ENCODE measurements at regions not wholly inside any gene's neighbourhood (a gene's known extent, or its start where the extent isn't known, plus 50 kb on each side); places are given as distances from the start of the nearest gene placed in this dataset.

- H3K27ac Mint-ChIP-seq = no peak overlapping the region
- no peaks in the 10 kb centered on the region for H3K36me3 Mint-ChIP-seq
- peaks cover 6% of the 10 kb centered on the region for H3K4me1 Mint-ChIP-seq (ENCODE audit: unreplicated experiment)
- DNase-seq (ENCODE audit: extremely low spot score, unreplicated experiment) = no peak
- TF ChIP-seq, protein P1, sequence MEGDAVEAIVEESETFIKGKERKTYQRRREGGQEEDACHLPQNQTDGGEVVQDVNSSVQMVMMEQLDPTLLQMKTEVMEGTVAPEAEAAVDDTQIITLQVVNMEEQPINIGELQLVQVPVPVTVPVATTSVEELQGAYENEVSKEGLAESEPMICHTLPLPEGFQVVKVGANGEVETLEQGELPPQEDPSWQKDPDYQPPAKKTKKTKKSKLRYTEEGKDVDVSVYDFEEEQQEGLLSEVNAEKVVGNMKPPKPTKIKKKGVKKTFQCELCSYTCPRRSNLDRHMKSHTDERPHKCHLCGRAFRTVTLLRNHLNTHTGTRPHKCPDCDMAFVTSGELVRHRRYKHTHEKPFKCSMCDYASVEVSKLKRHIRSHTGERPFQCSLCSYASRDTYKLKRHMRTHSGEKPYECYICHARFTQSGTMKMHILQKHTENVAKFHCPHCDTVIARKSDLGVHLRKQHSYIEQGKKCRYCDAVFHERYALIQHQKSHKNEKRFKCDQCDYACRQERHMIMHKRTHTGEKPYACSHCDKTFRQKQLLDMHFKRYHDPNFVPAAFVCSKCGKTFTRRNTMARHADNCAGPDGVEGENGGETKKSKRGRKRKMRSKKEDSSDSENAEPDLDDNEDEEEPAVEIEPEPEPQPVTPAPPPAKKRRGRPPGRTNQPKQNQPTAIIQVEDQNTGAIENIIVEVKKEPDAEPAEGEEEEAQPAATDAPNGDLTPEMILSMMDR (conservative IDR thresholded peaks at IDR 0.05) = no peak
- peaks cover 2% of the 10 kb centered on the region for H3K27me3 Mint-ChIP-seq
- no peaks in the 10 kb centered on the region for H3K9me3 Mint-ChIP-seq
- H3K4me3 Mint-ChIP-seq = no peak overlapping the region
Observed at GRCh38 chr20:16111172-16111832, 461.9 kb downstream of the KIF16B start.

- Mint-ChIP-seq H3K27me3 (no peaks in the 10 kb centered on the region), H3K36me3 (no peaks in the 10 kb centered on the region), H3K9me3 (no peaks in the 10 kb centered on the region), H3K4me3 (no peak overlapping the region), H3K4me1 (ENCODE audit: unreplicated experiment) (peaks cover 6% of the 10 kb centered on the region), H3K27ac (no peak overlapping the region)
- TF ChIP-seq, protein P1 (conservative IDR thresholded peaks at IDR 0.05) = no peak
- DNase-seq (ENCODE audit: extremely low spot score, unreplicated experiment) = no peak
Observed at GRCh38 chr20:16107172-16107870, 465.9 kb downstream of the KIF16B start.

GRCh38 chr20:16106191-16106849, 466.9 kb downstream of the KIF16B start:
- H3K36me3 Mint-ChIP-seq = no peaks in the 10 kb centered on the region
- H3K27me3 Mint-ChIP-seq = no peaks in the 10 kb centered on the region
- no peak overlapping the region for H3K27ac Mint-ChIP-seq
- TF ChIP-seq, protein P1 (conservative IDR thresholded peaks at IDR 0.05) = no peak
- peaks cover 6% of the 10 kb centered on the region for H3K4me1 Mint-ChIP-seq (ENCODE audit: unreplicated experiment)
- no peak for DNase-seq (ENCODE audit: extremely low spot score, unreplicated experiment)
- H3K9me3 Mint-ChIP-seq = no peaks in the 10 kb centered on the region
- no peak overlapping the region for H3K4me3 Mint-ChIP-seq

DNA sequence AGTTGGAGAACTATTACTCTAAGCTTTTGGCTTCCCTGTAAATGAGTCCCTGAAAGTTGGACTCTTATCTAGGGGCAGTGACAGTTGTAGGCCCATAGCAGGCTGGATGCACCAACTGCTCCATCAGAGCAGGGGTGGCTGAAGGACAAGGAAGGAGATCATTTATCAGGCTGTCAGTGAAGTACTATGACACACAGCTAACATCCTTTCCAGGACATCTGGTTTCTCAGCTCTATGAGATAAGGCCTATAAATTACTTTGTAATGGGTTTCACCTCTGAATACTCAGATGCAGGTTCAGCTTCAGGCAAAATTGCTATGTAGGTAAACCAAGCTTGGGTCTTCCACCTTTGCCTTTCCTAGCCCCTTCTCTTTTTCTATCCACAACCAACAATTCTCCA, 468.5 kb downstream of the KIF16B start:
- no peak for DNase-seq (ENCODE audit: extremely low spot score, unreplicated experiment)
- no peak overlapping the region for H3K4me3 Mint-ChIP-seq
- TF ChIP-seq, protein P1 (conservative IDR thresholded peaks at IDR 0.05) = no peak
- H3K9me3 Mint-ChIP-seq = no peaks in the 10 kb centered on the region
- H3K27ac Mint-ChIP-seq = no peak overlapping the region
- H3K4me1 Mint-ChIP-seq (ENCODE audit: unreplicated experiment) = peaks cover 10% of the 10 kb centered on the region
- H3K36me3 Mint-ChIP-seq = no peaks in the 10 kb centered on the region
- H3K27me3 Mint-ChIP-seq = no peaks in the 10 kb centered on the region
